Neural progenitor cell (in vitro differentiated cells): ENCODE measurements at regions not wholly inside any gene's neighbourhood (a gene's known extent, or its start where the extent isn't known, plus 50 kb on each side); places are given as distances from the start of the nearest gene placed in this dataset.

Source experiments
- DNase-seq: peaks from one replicate; pipeline ENCODE4 v3.0.0-alpha.2; 2016; ENCODE audit warnings: low spot score
- H2AFZ ChIP-seq: fragments of 200-600 bp; sonication (generic); replicated peaks from 2 replicates; pipeline ENCODE4 v1.6.1; 2016; ENCODE audit warnings: antibody characterized with exemption
- H3F3A ChIP-seq: fragments of 200-600 bp; sonication (generic); 2 replicates; pipeline ENCODE4 v1.6.1; 2016; ENCODE audit warnings: antibody characterized with exemption, low read depth
- H3K27ac ChIP-seq: fragments of 200-600 bp; sonication (generic); 2 replicates; pipeline ENCODE4 v1.5.1; 2016; ENCODE audit warnings: mild to moderate bottlenecking
- H3K27me3 ChIP-seq: fragments of 200-600 bp; sonication (generic); 2 replicates; pipeline ENCODE4 v1.6.1; 2016; ENCODE audit warnings: mild to moderate bottlenecking, moderate library complexity
- H3K36me3 ChIP-seq: fragments of 200-600 bp; sonication (generic); 2 replicates; pipeline ENCODE4 v1.5.1; 2016
- H3K4me1 ChIP-seq: fragments of 200-600 bp; sonication (generic); 2 replicates; pipeline ENCODE4 v1.6.1; 2016; ENCODE audit warnings: mixed run types
- H3K4me2 ChIP-seq: fragments of 200-600 bp; sonication (generic); 2 replicates; pipeline ENCODE4 v1.6.1; 2016
- H3K4me3 ChIP-seq: fragments of 200-600 bp; sonication (generic); 2 replicates; pipeline ENCODE4 v1.5.1; 2016
- H3K79me2 ChIP-seq: fragments of 200-600 bp; sonication (generic); 2 replicates; pipeline ENCODE4 v1.6.1; 2016; ENCODE audit warnings: low read depth
- H3K9ac ChIP-seq: fragments of 200-600 bp; sonication (generic); 2 replicates; pipeline ENCODE4 v1.6.1; 2016
- H3K9me3 ChIP-seq: fragments of 200-600 bp; sonication (generic); 2 replicates; pipeline ENCODE4 v1.5.1; 2016; ENCODE audit warnings: low read depth
- H4K20me1 ChIP-seq: fragments of 200-600 bp; sonication (generic); 2 replicates; pipeline ENCODE4 v1.6.1; 2016; ENCODE audit warnings: low read depth
- H3K27ac Mint-ChIP-seq: 3 replicates; pipeline ENCODE4 v1.8.0; 2021; ENCODE audit warnings: mixed read lengths
- H3K27me3 Mint-ChIP-seq: 2 replicates; pipeline ENCODE4 v1.8.0; 2022; ENCODE audit warnings: low read depth, mild to moderate bottlenecking, inconsistent platforms, moderate library complexity, mixed read lengths; ENCODE audit not compliant: insufficient read depth
- H3K36me3 Mint-ChIP-seq: 3 replicates; pipeline ENCODE4 v1.8.0; 2021; ENCODE audit warnings: mixed read lengths
- H3K4me1 Mint-ChIP-seq: 3 replicates; pipeline ENCODE4 v1.8.0; 2021; ENCODE audit warnings: mixed read lengths
- H3K4me3 Mint-ChIP-seq: 3 replicates; pipeline ENCODE4 v1.8.0; 2021; ENCODE audit warnings: mild to moderate bottlenecking, moderate library complexity, mixed read lengths
- H3K9me3 Mint-ChIP-seq: 3 replicates; pipeline ENCODE4 v1.8.0; 2020; ENCODE audit warnings: mixed read lengths
- CTCF ChIP-seq: fragments of 200-600 bp; sonication (generic); IDR thresholded peaks from 2 replicates; pipeline ENCODE4 v1.5.1; 2017; ENCODE audit warnings: antibody characterized with exemption, mild to moderate bottlenecking
- EZH2 ChIP-seq: fragments of 200-600 bp; sonication (generic); IDR thresholded peaks from 2 replicates; pipeline ENCODE4 v1.6.1; 2017; ENCODE audit warnings: antibody characterized with exemption, mild to moderate bottlenecking, moderate library complexity
- EZH2phosphoT487 ChIP-seq: fragments of 200-600 bp; sonication (generic); IDR thresholded peaks from 2 replicates; pipeline ENCODE4 v1.6.1; 2017; ENCODE audit warnings: antibody characterized with exemption

GRCh38 chr1:185427776-185428175 is 110.7 kb upstream of the IVNS1ABP start:
- no peak overlapping the region for H3K27ac Mint-ChIP-seq
- H4K20me1 ChIP-seq, result no peaks in the 10 kb centered on the region
- no peaks in the 10 kb centered on the region for H3K9me3 ChIP-seq
- TF ChIP-seq EZH2phosphoT487, result no peak
- TF ChIP-seq EZH2, result no peak
- TF ChIP-seq CTCF, result no peak
- no peak overlapping the region for H3K4me3 Mint-ChIP-seq
- no peaks in the 10 kb centered on the region for H3K36me3 ChIP-seq
- H3K4me1 ChIP-seq, result no peaks in the 10 kb centered on the region
- H3K4me1 Mint-ChIP-seq, result peaks cover 4% of the 10 kb centered on the region
- H3K4me3 ChIP-seq, result no peak overlapping the region
- no peaks in the 10 kb centered on the region for H3F3A ChIP-seq
- no peak overlapping the region for H3K27ac ChIP-seq
- DNase-seq, result no peak
- no peaks in the 10 kb centered on the region for H3K27me3 Mint-ChIP-seq
- H3K36me3 Mint-ChIP-seq, result no peaks in the 10 kb centered on the region
- no peak overlapping the region for H3K9ac ChIP-seq
- H2AFZ ChIP-seq, result no peak overlapping the region
- peaks cover 2% of the 10 kb centered on the region for H3K9me3 Mint-ChIP-seq
- H3K4me2 ChIP-seq, result no peak overlapping the region
- no peaks in the 10 kb centered on the region for H3K79me2 ChIP-seq
- H3K27me3 ChIP-seq, result no peaks in the 10 kb centered on the region

DNA sequence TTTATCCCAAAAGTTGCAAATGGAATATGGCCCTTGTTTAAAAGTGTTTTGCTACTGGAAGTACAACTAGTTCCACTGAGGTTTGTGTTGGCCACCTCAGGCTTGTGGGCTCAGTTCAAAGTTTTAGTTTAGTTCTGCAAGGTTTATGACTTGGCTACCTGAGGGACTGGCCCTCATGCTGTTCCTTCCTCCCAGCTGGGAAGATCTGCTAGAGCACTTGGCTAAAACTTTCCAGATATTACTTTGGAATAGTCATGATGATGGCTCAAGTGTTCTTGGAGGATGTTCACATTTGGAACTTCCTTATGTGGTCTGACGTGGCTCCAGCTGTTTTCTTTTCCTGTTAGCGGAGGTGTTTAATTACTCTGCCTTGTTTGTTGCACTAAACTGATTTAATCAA is 110.2 kb upstream of the IVNS1ABP start:
- no peaks in the 10 kb centered on the region for H3K27me3 Mint-ChIP-seq
- no peaks in the 10 kb centered on the region for H4K20me1 ChIP-seq
- H3K9me3 ChIP-seq, result no peaks in the 10 kb centered on the region
- no peak for TF ChIP-seq CTCF
- no peak for TF ChIP-seq EZH2
- no peaks in the 10 kb centered on the region for H3K79me2 ChIP-seq
- peaks cover 2% of the 10 kb centered on the region for H3K9me3 Mint-ChIP-seq
- H3K27me3 ChIP-seq, result no peaks in the 10 kb centered on the region
- H2AFZ ChIP-seq, result no peak overlapping the region
- no peak overlapping the region for H3K27ac ChIP-seq
- no peaks in the 10 kb centered on the region for H3K36me3 ChIP-seq
- no peaks in the 10 kb centered on the region for H3K36me3 Mint-ChIP-seq
- no peak for DNase-seq
- H3F3A ChIP-seq, result no peaks in the 10 kb centered on the region
- H3K9ac ChIP-seq, result no peak overlapping the region
- H3K4me2 ChIP-seq, result no peak overlapping the region
- H3K4me3 Mint-ChIP-seq, result no peak overlapping the region
- no peak overlapping the region for H3K27ac Mint-ChIP-seq
- H3K4me1 Mint-ChIP-seq, result peaks cover 4% of the 10 kb centered on the region
- no peaks in the 10 kb centered on the region for H3K4me1 ChIP-seq
- no peak overlapping the region for H3K4me3 ChIP-seq

DNA sequence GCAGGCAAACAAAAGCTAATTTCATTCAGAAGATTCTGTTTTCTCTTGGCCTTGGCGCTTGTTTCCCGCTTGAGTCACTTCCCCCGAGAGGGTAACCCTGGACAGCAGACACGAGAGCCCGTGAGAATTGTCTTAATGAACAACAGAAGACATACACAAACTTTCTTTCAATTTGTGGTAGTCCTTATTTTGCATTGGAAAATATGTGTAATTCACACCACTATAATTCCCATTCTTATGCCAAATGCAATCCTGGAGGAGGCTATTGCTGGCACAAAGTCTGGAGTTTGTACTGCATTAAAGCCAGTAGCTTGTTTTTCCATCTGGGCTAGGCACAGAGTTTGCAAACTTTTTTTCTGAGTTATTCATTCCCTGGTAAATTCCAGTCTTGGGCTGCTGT is 109.8 kb upstream of the IVNS1ABP start:
- Mint-ChIP-seq H3K36me3 (no peaks in the 10 kb centered on the region), H3K9me3 (peaks cover 2% of the 10 kb centered on the region), H3K4me3 (no peak overlapping the region), H3K27me3 (no peaks in the 10 kb centered on the region), H3K4me1 (peaks cover 4% of the 10 kb centered on the region), H3K27ac (no peak overlapping the region)
- Histone ChIP-seq H3K4me3 (no peak overlapping the region), H2AFZ (no peak overlapping the region), H3K9me3 (no peaks in the 10 kb centered on the region), H3K9ac (no peak overlapping the region), H3K4me2 (no peak overlapping the region), H4K20me1 (no peaks in the 10 kb centered on the region), H3K36me3 (no peaks in the 10 kb centered on the region), H3K27me3 (no peaks in the 10 kb centered on the region), H3K4me1 (no peaks in the 10 kb centered on the region), H3K27ac (no peak overlapping the region), H3K79me2 (no peaks in the 10 kb centered on the region), H3F3A (no peaks in the 10 kb centered on the region)
- DNase-seq, result no peak
- TF ChIP-seq EZH2 (no peak), EZH2phosphoT487 (no peak), CTCF (no peak)

- Histone ChIP-seq H3F3A (no peaks in the 10 kb centered on the region), H3K36me3 (no peaks in the 10 kb centered on the region), H3K4me2 (no peak overlapping the region), H3K79me2 (no peaks in the 10 kb centered on the region), H3K4me3 (no peak overlapping the region), H3K9ac (no peak overlapping the region), H3K27me3 (no peaks in the 10 kb centered on the region), H3K9me3 (no peaks in the 10 kb centered on the region), H4K20me1 (no peaks in the 10 kb centered on the region), H3K4me1 (no peaks in the 10 kb centered on the region), H2AFZ (no peak overlapping the region), H3K27ac (no peak overlapping the region)
- peaks cover 4% of the 10 kb centered on the region for H3K4me1 Mint-ChIP-seq
- H3K36me3 Mint-ChIP-seq, result no peaks in the 10 kb centered on the region
- H3K27me3 Mint-ChIP-seq, result no peaks in the 10 kb centered on the region
- H3K4me3 Mint-ChIP-seq, result no peak overlapping the region
- peaks cover 2% of the 10 kb centered on the region for H3K9me3 Mint-ChIP-seq
- no peak for DNase-seq
- H3K27ac Mint-ChIP-seq, result no peak overlapping the region
- TF ChIP-seq EZH2phosphoT487, result no peak
- no peak for TF ChIP-seq CTCF
- no peak for TF ChIP-seq EZH2
Observed at GRCh38 chr1:185425163-185425562, 108.1 kb upstream of the IVNS1ABP start.
